Skeletal muscle tissue (tissue), 3 donors: ENCODE measurements at regions not wholly inside any gene's neighbourhood (a gene's known extent, or its start where the extent isn't known, plus 50 kb on each side); places are given as distances from the start of the nearest gene placed in this dataset.

Experiments used
- H3K27ac ChIP-seq: one replicate; pipeline ENCODE4 v1.7.0; 2013; ENCODE audit warnings: mild to moderate bottlenecking, low read depth, low read length, inconsistent platforms
- H3K27me3 ChIP-seq, 3 donors: one replicate each; pipeline ENCODE4 v1.7.0; 2013; ENCODE audit warnings: low read length in 3 of 3; ENCODE audit not compliant: control insufficient read depth in 3 of 3, insufficient read depth in 3 of 3
- H3K36me3 ChIP-seq, 3 donors: one replicate each; pipeline ENCODE4 v1.7.0; 2013; ENCODE audit warnings: low read length in 3 of 3; ENCODE audit not compliant: control insufficient read depth in 3 of 3, insufficient read depth in 3 of 3
- H3K4me1 ChIP-seq, 3 donors: one replicate each; pipeline ENCODE4 v1.7.0; 2013; ENCODE audit warnings: low read length in 3 of 3, mild to moderate bottlenecking in 3 of 3; ENCODE audit not compliant: control insufficient read depth in 3 of 3, insufficient read depth in 3 of 3
- H3K4me3 ChIP-seq, 3 donors: one replicate each; pipeline ENCODE4 v1.7.0; 2013; ENCODE audit warnings: low read length in 3 of 3
- H3K9ac ChIP-seq, 3 donors: one replicate each; pipeline ENCODE4 v1.7.0; 2013; ENCODE audit warnings: low read length in 3 of 3, mild to moderate bottlenecking in 3 of 3, moderate library complexity in 2 of 3, low read depth in 1 of 3
- H3K9me3 ChIP-seq, 3 donors: one replicate each; pipeline ENCODE4 v1.7.0; 2013; ENCODE audit warnings: low read length in 3 of 3; ENCODE audit not compliant: control insufficient read depth in 3 of 3
- donor health status: Osteomylitis.

DNA sequence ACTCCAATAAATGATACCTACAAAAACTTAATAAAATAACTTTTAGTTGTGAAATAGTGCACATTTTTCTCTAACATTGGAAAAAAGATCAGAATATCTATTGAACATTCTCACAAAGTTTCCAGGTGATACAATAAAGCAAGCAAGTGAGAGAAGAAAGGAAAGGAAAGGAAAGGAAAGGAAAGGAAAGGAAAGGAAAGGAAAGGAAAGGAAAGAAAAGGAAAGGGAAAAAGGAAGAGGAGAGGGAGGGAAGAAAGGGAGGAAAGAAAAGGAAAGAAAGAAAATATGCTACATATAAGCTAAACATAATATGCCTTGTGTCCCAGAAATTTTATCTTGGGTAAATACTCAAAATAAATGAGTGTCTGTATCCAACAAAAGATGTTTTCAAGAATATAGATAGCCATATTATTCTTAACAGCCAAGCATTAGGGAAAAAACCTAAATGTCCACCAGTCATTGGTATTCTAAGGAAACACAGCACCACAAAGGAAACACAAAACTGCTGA, 510.2 kb upstream of the ZWINT start:
- H3K4me1 ChIP-seq = no peaks in the 10 kb centered on the region
- H3K27me3 ChIP-seq = no peaks in the 10 kb centered on the region
- H3K9me3 ChIP-seq = peaks cover 0 to 2% (median 0%) of the 10 kb centered on the region in 3 donors
- no peak overlapping the region for H3K4me3 ChIP-seq
- H3K27ac ChIP-seq = no peak overlapping the region
- no peak overlapping the region for H3K9ac ChIP-seq
- H3K36me3 ChIP-seq = no peaks in the 10 kb centered on the region

DNA sequence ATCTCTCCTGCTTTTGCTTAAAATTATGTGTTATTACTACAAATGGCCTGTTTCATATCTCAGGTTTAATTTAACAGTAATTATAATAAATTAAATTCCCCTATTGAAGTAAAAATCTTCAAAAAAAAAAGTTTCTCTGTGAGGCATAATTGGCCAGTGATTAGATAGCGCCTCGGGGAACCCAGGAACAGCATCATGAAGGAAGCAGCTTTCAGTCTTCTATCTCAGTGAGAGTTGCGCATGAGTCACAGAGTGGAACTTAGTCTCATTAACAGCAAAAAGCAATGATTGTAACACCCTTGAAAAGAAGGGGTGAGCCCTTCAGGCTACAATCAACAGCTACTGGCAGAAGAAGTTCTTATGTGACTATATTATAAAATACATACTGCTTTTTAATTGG, 506.2 kb upstream of the ZWINT start:
- Histone ChIP-seq H3K4me3 (no peak overlapping the region), H3K4me1 (no peaks in the 10 kb centered on the region), H3K27me3 (no peaks in the 10 kb centered on the region), H3K27ac (no peak overlapping the region), H3K36me3 (no peaks in the 10 kb centered on the region), H3K9ac (no peak overlapping the region), H3K9me3 (no peaks in the 10 kb centered on the region)

DNA sequence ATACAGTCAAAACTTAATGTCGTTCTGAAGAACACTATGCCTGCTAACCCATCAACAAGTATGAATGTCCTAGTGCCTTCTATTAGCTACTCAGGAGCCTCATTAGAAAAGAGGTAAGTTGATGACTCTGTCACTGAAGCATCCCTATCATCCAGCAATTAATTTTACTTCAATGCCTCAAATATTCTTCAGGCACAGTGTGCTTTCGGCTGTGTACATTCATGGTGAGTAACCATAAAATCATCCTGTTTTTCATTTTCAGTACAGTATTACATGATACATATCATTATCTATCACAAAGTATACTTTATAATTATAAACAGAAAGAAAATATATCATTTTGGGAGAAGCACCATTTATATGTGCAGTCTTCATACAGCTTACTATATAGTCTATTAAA, 495.5 kb upstream of the ZWINT start:
- no peaks in the 10 kb centered on the region for H3K4me1 ChIP-seq
- H3K36me3 ChIP-seq = no peaks in the 10 kb centered on the region
- no peak overlapping the region for H3K27ac ChIP-seq
- H3K9me3 ChIP-seq = no peaks in the 10 kb centered on the region
- H3K9ac ChIP-seq = no peak overlapping the region
- no peak overlapping the region for H3K4me3 ChIP-seq
- H3K27me3 ChIP-seq = no peaks in the 10 kb centered on the region

DNA sequence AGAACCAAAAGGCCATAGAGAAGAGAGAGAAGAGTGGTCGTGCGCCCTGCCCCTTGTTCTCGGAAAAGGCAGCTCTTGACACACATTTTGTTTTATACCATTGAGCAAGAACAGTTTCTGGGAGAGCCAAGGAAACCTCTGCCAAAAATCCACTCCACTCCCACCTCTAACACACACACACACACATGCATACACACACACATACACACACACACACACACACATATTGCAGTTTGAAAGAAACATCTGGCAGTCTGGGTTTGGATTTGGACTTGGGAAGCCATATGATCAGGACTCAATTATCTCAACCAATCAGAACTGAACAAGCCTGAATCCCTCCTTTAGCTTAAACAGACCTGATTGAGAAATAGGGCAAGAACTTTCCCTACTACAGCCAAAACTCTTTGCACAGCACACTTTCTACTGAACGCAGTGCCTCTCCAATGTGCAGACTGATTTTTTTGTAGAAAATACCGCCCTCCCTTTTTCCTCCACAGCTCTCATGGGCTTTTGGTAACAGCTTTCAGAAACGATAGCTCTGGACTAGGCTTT, 484.0 kb upstream of the ZWINT start:
- Histone ChIP-seq H3K4me3 (no peak overlapping the region), H3K4me1 (no peaks in the 10 kb centered on the region), H3K27ac (no peak overlapping the region), H3K36me3 (no peaks in the 10 kb centered on the region), H3K9me3 (no peaks in the 10 kb centered on the region), H3K27me3 (no peaks in the 10 kb centered on the region), H3K9ac (no peak overlapping the region)

DNA sequence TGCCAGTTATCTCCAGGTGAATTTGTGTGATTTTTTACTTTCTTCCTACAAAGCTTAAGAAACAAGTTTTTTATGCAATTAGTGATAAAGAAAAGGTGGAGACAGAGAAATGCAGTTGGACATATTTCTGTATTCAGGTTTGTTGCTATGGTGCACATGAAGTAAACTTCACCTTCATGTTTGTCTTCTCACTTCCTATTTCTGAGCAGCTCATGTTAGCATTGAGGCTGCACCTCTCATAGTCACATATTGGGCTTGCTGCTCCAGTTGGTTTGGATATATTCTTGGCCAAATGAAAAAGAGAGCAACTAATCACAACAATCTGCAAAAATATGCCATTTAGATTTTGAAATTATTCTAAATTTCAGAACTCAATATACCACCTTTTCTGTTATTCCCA, 475.6 kb upstream of the ZWINT start:
- no peaks in the 10 kb centered on the region for H3K27me3 ChIP-seq
- H3K9ac ChIP-seq = no peak overlapping the region
- no peaks in the 10 kb centered on the region for H3K9me3 ChIP-seq
- no peaks in the 10 kb centered on the region for H3K36me3 ChIP-seq
- H3K27ac ChIP-seq = no peak overlapping the region
- H3K4me3 ChIP-seq = no peak overlapping the region
- no peaks in the 10 kb centered on the region for H3K4me1 ChIP-seq

DNA sequence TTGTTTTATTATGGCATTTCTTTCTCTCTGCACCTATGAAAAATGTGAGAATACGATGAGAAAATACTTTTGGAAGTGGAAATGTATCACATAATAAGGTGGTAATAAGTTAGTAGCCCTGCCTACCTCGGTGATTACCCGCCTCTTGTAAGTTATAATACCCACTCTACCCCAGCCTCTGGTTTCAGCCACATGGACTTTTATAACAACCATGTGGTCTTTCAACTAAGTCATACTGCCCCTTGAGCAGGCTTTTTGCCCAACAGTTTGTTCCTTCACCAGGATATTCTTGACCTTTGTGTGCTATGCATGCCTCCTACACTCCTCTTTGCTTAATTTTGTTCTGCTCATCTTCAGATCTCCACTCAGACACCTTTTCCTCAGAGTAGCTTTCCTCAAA, 470.6 kb upstream of the ZWINT start:
- Histone ChIP-seq H3K27me3 (no peaks in the 10 kb centered on the region), H3K9ac (no peak overlapping the region), H3K27ac (no peak overlapping the region), H3K4me1 (no peaks in the 10 kb centered on the region), H3K9me3 (no peaks in the 10 kb centered on the region), H3K4me3 (no peak overlapping the region), H3K36me3 (no peaks in the 10 kb centered on the region)

DNA sequence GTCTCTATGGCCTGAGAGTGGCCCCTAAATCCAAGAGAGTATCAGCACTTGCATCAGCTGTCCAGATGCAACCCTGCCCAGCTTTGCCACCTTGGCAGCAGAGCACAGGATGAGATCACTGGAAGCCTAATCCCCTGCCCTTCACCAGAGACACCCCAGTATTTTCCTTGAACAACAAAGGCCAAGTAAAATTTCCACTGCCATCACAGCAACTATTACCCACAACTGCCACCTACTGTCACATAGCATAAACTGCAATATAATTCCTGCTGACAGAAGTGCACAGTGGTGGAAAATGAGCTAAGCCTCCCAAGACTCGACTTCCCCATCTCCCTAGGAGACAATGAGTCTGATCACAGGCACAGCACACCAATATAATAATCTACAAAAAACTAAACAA, 462.8 kb upstream of the ZWINT start:
- no peak overlapping the region for H3K4me3 ChIP-seq
- H3K36me3 ChIP-seq = no peaks in the 10 kb centered on the region
- H3K4me1 ChIP-seq = no peaks in the 10 kb centered on the region
- H3K27me3 ChIP-seq = no peaks in the 10 kb centered on the region
- H3K9me3 ChIP-seq = peaks cover 2 to 6% (median 4%) of the 10 kb centered on the region in 3 donors
- no peak overlapping the region for H3K27ac ChIP-seq
- H3K9ac ChIP-seq = no peak overlapping the region

DNA sequence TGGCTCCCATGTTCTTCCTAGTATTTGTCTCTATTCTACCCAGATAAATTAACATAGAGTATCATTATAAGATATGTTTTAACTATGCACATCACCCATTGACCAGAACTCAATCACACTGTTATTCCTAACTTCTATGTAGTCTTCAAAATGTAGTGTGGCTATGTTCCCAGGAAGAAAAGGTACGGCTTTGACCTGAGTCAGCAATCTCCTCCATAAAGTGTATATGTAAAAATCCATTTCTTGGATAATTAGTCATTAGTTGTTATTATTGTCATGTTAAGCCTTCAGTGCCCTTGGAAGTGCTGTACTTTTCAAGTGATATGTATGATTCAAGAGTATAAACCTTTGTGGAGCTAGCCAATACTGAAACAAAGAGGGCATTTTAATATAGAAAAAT, 444.0 kb upstream of the ZWINT start:
- Histone ChIP-seq H3K9me3 (no peaks in the 10 kb centered on the region), H3K27ac (no peak overlapping the region), H3K4me1 (no peaks in the 10 kb centered on the region), H3K4me3 (no peak overlapping the region), H3K36me3 (no peaks in the 10 kb centered on the region), H3K9ac (no peak overlapping the region), H3K27me3 (no peaks in the 10 kb centered on the region)

DNA sequence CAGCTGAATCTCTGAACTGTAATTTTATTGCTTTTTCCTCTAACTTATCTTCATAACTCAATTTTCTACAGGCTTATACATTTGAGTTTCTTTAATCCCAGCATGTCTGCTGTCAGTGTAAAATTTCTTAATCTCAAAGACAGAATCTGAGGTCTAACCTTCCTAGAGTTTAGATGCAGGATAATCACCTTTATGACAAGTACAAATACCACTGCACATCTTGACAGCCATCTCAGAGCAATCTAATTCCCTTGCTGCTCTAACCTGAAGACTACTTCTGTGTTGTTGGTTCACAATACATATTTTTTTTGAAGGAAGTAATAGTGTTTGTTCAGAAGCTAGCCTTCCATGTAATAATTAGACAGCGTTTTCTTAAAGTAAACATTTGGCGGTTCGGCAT, 424.2 kb upstream of the ZWINT start:
- H3K4me3 ChIP-seq = no peak overlapping the region
- H3K36me3 ChIP-seq = no peaks in the 10 kb centered on the region
- H3K9ac ChIP-seq = no peak overlapping the region
- no peak overlapping the region for H3K27ac ChIP-seq
- no peaks in the 10 kb centered on the region for H3K4me1 ChIP-seq
- H3K27me3 ChIP-seq = no peaks in the 10 kb centered on the region
- H3K9me3 ChIP-seq = no peaks in the 10 kb centered on the region

DNA sequence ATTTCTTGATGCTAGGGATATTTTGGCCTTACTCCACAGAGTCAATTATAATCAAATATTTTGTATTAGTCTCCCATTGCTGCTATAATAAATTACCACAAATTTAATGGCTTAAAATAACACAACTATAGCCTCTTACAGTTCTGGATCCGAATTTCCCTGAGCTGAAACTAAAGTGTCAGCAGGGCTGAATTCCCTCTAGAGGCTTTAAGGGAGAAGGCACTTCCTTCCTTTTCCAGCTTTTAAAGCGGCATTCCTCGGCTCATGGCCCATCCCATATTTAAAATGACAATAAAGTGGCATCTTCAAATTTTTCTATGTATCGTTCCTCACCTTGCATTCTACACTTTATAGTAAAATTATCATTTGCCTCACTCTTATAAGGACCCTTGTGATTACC, 421.4 kb upstream of the ZWINT start:
- Histone ChIP-seq H3K9me3 (no peaks in the 10 kb centered on the region), H3K4me3 (no peak overlapping the region), H3K36me3 (no peaks in the 10 kb centered on the region), H3K27ac (no peak overlapping the region), H3K4me1 (no peaks in the 10 kb centered on the region), H3K27me3 (no peaks in the 10 kb centered on the region), H3K9ac (no peak overlapping the region)

DNA sequence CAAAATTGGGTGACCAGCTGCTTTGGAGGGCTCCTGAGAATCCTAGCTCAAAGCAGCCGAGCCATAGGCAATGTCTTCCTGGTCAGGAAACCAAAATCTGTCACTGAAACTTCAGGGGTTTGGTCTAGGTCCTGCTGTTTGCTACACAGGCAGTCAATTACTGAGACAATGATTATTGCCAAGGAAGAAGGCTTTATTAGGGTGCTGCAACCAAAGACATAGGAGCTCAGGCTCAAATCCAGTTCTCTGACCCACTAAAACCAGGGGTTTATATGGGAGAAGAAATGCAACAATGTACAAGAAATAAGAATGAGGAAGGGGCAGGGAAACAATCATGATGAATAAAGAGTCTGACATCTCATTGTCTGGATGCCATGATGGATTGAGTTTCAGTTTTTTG, 410.3 kb upstream of the ZWINT start:
- Histone ChIP-seq H3K4me1 (no peaks in the 10 kb centered on the region), H3K9ac (no peak overlapping the region), H3K36me3 (no peaks in the 10 kb centered on the region), H3K4me3 (no peak overlapping the region), H3K27me3 (no peaks in the 10 kb centered on the region), H3K9me3 (no peaks in the 10 kb centered on the region), H3K27ac (no peak overlapping the region)
